ENCODE measurements at regions not wholly inside any gene's neighbourhood (a gene's known extent, or its start where the extent isn't known, plus 50 kb on each side); places are given as distances from the start of the nearest gene placed in this dataset.
A peak's percentile ranks its signal among the peaks of the same experiment; 100 is the strongest.

- no peak for TF ChIP-seq RAD21 (IDR thresholded peaks at IDR 0.05; ENCODE audit: low read length)
These were observed 301.6 kb downstream of the ATP23 start (continued) for GRCh38 chr12:58242796-58243630.

- 0 out of 2 replicates have a peak, but pooled peaks have one; percentile 8 for TF ChIP-seq CTCF (conservative IDR thresholded peaks at IDR 0.05; ENCODE audit: low read depth, low read length)
- TF ChIP-seq RCOR1 (IDR thresholded peaks at IDR 0.05; ENCODE audit: insufficient replicate concordance, low read length): no peak
- Histone ChIP-seq H4K20me1 (ENCODE audit: insufficient read depth, low read length) (no peaks in the 10 kb centered on the region), H3K9me3 (ENCODE audit: control insufficient read depth, insufficient read depth, low read length) (no peaks in the 10 kb centered on the region), H3K9me1 (ENCODE audit: insufficient read depth, low read length) (no peaks in the 10 kb centered on the region), H2BK120ac (ENCODE audit: low read depth, low read length) (no peak overlapping the region), H2BK5ac (ENCODE audit: low read depth, low read length, poor library complexity, severe bottlenecking) (no peak overlapping the region), H3K4me1 (ENCODE audit: control insufficient read depth, insufficient read depth, low read length) (no peaks in the 10 kb centered on the region; the same call in 1 of the 2 replicates), H3K27ac (ENCODE audit: insufficient read depth, low read length) (no peak overlapping the region), H4K8ac (ENCODE audit: low read depth in 2 of 2, low read length in 2 of 2) (no peak overlapping the region), H2AK5ac (ENCODE audit: low read depth, low read length) (no peak overlapping the region), H2AK9ac (replicated peaks; ENCODE audit: low read depth, low read length, poor library complexity) (no peak overlapping the region), H3K4me3 (ENCODE audit: insufficient read depth, low read depth, low read length) (no peak overlapping the region), H2BK15ac (ENCODE audit: low read depth, low read length) (no peak overlapping the region), H3K4ac (ENCODE audit: low read depth, low read length) (no peak overlapping the region), H3K14ac (replicated peaks; ENCODE audit: low read depth, low read length) (no peak overlapping the region), H3K36me3 (ENCODE audit: control insufficient read depth, insufficient read depth, low read length) (no peaks in the 10 kb centered on the region), H2AFZ (replicated peaks; ENCODE audit: low read length, poor library complexity) (no peak overlapping the region), H4K91ac (ENCODE audit: insufficient read depth, low read depth, low read length) (no peak overlapping the region), H4K5ac (ENCODE audit: low read depth, low read length) (no peak overlapping the region), H3K79me1 (ENCODE audit: low read depth in 1 of 2, low read length in 2 of 2) (no peaks in the 10 kb centered on the region), H3K56ac (ENCODE audit: extremely low read depth, insufficient read depth, low read length) (no peak overlapping the region), H3K27me3 (ENCODE audit: control insufficient read depth, insufficient read depth, low read length) (no peaks in the 10 kb centered on the region), H3K18ac (ENCODE audit: low read depth, low read length) (no peak overlapping the region), H3K9ac (ENCODE audit: low read depth, low read length) (no peak overlapping the region), H2BK20ac (ENCODE audit: low read depth, low read length) (no peak overlapping the region), H3K23ac (ENCODE audit: low read depth, low read length) (no peak overlapping the region), H3K4me2 (ENCODE audit: low read depth, low read length) (no peak overlapping the region)
- in situ Hi-C loops (cut with MboI; ENCODE audit: low sequenced_read_pairs) (no loop called here), dilution Hi-C loops (cut with HindIII; ENCODE audit: low sequenced_read_pairs, unreplicated experiment) (no loop called here), intact Hi-C loops (cut with micrococcal nuclease) (no loop called here)
- ChIA-PET CTCF (interaction anchor here (0.6 to 0.7 kb wide), 3 partner anchors 32 to 927 kb away, joined by 3 to 5 read pairs (median 4); no protein-coding TSS in a partner anchor), POLR2A (ENCODE audit: unreplicated experiment) (no interaction called here)
- ATAC-seq (ENCODE audit: low read depth) (no peak), DNase-seq (no peak)
- no TSS peak for BruUV-seq (replicated peaks)
- 88% methylated on average over 1 of the region's 4 CpGs; no CpG with 5 or more reads in 1 of the 2 experiments for WGBS, 2 experiments (ENCODE audit: extremely low coverage in 2 of 2, insufficient read length in 1 of 2)
These were observed 306.3 kb downstream of the ATP23 start for GRCh38 chr12:58247633-58248032.
